Kidney (tissue), 13 donors: ENCODE measurements at regions not wholly inside any gene's neighbourhood (a gene's known extent, or its start where the extent isn't known, plus 50 kb on each side); places are given as distances from the start of the nearest gene placed in this dataset.

Experiments used
- DNase-seq, 5 donors: peaks; one replicate each; pipeline ENCODE4 v3.0.0-alpha.2; 2013 to 2020
- FAIRE-seq: peaks from 2 replicates; lab custom pipeline; 2012; peaks lifted over from hg19 to GRCh38; lab: Jason Lieb, UNC
- H3K27ac ChIP-seq, 2 donors: one replicate each; pipeline ENCODE4 v1.7.0; 2013; ENCODE audit warnings: low read depth in 2 of 2, low read length in 2 of 2, inconsistent platforms in 1 of 2
- H3K27me3 ChIP-seq: one replicate; pipeline ENCODE4 v1.7.1; 2013; ENCODE audit warnings: low read length, inconsistent platforms; ENCODE audit not compliant: control insufficient read depth, insufficient read depth
- H3K36me3 ChIP-seq, 3 donors: one replicate each; pipeline versions ENCODE4 v1.7.0 to v1.7.1; 2013; ENCODE audit warnings: low read length in 3 of 3, control low read depth in 1 of 3, inconsistent platforms in 1 of 3; ENCODE audit not compliant: insufficient read depth in 3 of 3, control insufficient read depth in 2 of 3
- H3K4me1 ChIP-seq, 3 donors: one replicate each; pipeline versions ENCODE4 v1.7.0 to v1.7.1; 2013; ENCODE audit warnings: low read length in 3 of 3, inconsistent platforms in 1 of 3, low read depth in 1 of 3; ENCODE audit not compliant: control insufficient read depth in 2 of 3, insufficient read depth in 2 of 3
- H3K4me3 ChIP-seq, 3 donors: one replicate each; pipeline versions ENCODE4 v1.7.0 to v1.8.1; 2013; ENCODE audit warnings: low read length in 3 of 3, control low read depth in 1 of 3, inconsistent platforms in 1 of 3
- H3K9ac ChIP-seq, 3 donors: one replicate each; pipeline versions ENCODE4 v1.7.0 to v1.7.1; 2013; ENCODE audit warnings: low read length in 3 of 3, control low read depth in 1 of 3, inconsistent platforms in 1 of 3
- H3K9me3 ChIP-seq, 3 donors: one replicate each; pipeline versions ENCODE4 v1.7.0 to v1.7.1; 2013; ENCODE audit warnings: low read length in 3 of 3, control low read depth in 1 of 3, inconsistent platforms in 1 of 3; ENCODE audit not compliant: control insufficient read depth in 2 of 3, insufficient read depth in 1 of 3
- CTCF ChIP-seq: IDR thresholded peaks from 3 replicates; pipeline ENCODE4 v1.5.1; 2012; ENCODE audit warnings: mild to moderate bottlenecking, moderate library complexity, borderline replicate concordance; ENCODE audit not compliant: insufficient read depth; ENCODE audit errors: extremely low read depth
- intact Hi-C: fragments of 100-400 bp; cut with DNase I; formaldehyde crosslinking; loops from one replicate; pipeline ENCODE4 v1.11.1; 2022
- donor health status: control.
- donor health status: control.
- donor health status: control.
- donor health status: control.
- donor health status: control.
- donor health status: DM: yes; HTN: yes; CAD: no.
- donor health status: Normal renal cell carcinoma (clear cell type).

GRCh38 chr9:89740722-89741121 is 135.9 kb downstream of the GADD45G start:
- FAIRE-seq (no peak), DNase-seq (peak in 1 of 5 donors; percentile 55)
- intact Hi-C loops, result no loop called here

GRCh38 chr9:89742660-89743059 is 137.8 kb downstream of the GADD45G start:
- H3K9ac ChIP-seq, result no peak overlapping the region

More at GRCh38 chr9:89740722-89741121, 135.9 kb downstream of the GADD45G start:
- Histone ChIP-seq H3K4me3 (no peak overlapping the region), H3K36me3 (no peaks in the 10 kb centered on the region), H3K9me3 (no peaks in the 10 kb centered on the region), H3K4me1 (no peaks in the 10 kb centered on the region), H3K27ac (no peak overlapping the region), H3K27me3 (no peaks in the 10 kb centered on the region), H3K9ac (no peak overlapping the region)
- TF ChIP-seq CTCF, result no peak

GRCh38 chr9:89743216-89743572 is 138.4 kb downstream of the GADD45G start:
- Histone ChIP-seq H3K27ac (no peak overlapping the region), H3K9ac (no peak overlapping the region), H3K4me1 (peaks cover 0 to 2% (median 0%) of the 10 kb centered on the region in 3 donors), H3K4me3 (no peak overlapping the region), H3K9me3 (no peaks in the 10 kb centered on the region), H3K36me3 (no peaks in the 10 kb centered on the region), H3K27me3 (no peaks in the 10 kb centered on the region)
- no peak for FAIRE-seq
- DNase-seq, result peak in 1 of 5 donors; percentile 29
- intact Hi-C loops, result no loop called here
- TF ChIP-seq CTCF, result no peak

More at GRCh38 chr9:89742660-89743059, 137.8 kb downstream of the GADD45G start:
- Histone ChIP-seq H3K36me3 (no peaks in the 10 kb centered on the region), H3K4me1 (no peaks in the 10 kb centered on the region), H3K9me3 (no peaks in the 10 kb centered on the region), H3K4me3 (no peak overlapping the region), H3K27ac (no peak overlapping the region), H3K27me3 (no peaks in the 10 kb centered on the region)
- DNase-seq (no peak), FAIRE-seq (no peak)
- no peak for TF ChIP-seq CTCF
- intact Hi-C loops, result no loop called here

GRCh38 chr9:89743573-89744254 is 138.9 kb downstream of the GADD45G start:
- TF ChIP-seq CTCF, result no peak
- no peaks in the 10 kb centered on the region for H3K9me3 ChIP-seq
- H3K9ac ChIP-seq, result no peak overlapping the region
- no peaks in the 10 kb centered on the region for H3K27me3 ChIP-seq
- H3K27ac ChIP-seq, result no peak overlapping the region
- DNase-seq (peak in 1 of 5 donors; percentile 64), FAIRE-seq (no peak)
- no peaks in the 10 kb centered on the region for H3K36me3 ChIP-seq
- no peak overlapping the region for H3K4me3 ChIP-seq
- intact Hi-C loops, result no loop called here
- peaks cover 0 to 4% (median 0%) of the 10 kb centered on the region in 3 donors for H3K4me1 ChIP-seq
